ENCODE measurements at regions not wholly inside any gene's neighbourhood (a gene's known extent, or its start where the extent isn't known, plus 50 kb on each side); places are given as distances from the start of the nearest gene placed in this dataset.
"Not testable (repeated sequence)": the region's sequence is repeated elsewhere in the genome, so short reads cannot be mapped to it uniquely, and the experiment has no call there.

DNA sequence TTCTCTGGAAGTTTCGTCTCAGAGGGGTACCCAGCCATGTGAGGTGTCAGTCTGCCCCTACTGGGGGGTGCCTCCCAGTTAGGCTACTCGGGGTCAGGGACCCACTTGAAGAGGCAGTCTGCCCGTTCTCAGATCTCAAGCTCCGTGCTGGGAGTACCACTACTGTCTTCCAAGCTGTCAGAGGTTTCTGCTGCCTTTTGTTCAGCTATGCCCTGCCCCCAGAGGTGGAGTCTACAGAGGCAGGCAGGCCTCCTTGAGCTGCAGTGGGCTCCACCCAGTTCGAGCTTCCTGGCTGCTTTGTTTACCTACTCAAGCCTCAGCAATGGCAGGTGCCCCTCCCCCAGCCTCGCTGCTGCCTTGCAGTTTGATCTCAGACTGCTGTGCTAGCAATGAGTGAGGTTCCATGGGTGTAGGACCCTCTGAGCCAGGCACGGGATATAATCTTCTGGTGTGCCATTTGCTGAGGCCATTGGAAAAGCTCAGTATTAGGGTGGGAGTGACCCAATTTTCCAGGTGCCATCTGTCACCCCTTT is 71.0 kb upstream of the SH3GLB1 start:
- DNase-seq (ENCODE audit: low read depth), result not testable (repeated sequence)

DNA sequence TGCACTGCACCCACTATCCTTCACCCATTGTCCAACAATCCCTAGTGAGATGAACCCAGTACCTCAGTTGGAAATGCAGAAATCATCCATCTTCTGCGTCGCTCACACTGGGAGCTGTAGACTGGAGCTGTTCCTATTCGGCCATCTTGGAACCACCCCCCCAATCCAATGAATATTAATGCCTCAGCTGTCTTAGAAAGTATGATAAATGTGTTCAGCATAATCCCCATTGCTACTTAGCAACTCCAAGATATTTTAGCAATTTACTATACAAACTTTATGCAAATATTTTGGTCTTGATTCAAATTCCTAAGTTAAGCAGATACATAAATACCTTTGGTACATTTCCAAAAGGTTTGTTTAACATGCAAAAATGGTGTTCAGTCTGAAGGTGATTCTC is 70.5 kb upstream of the SH3GLB1 start:
- DNase-seq (ENCODE audit: low read depth), result no peak

DNA sequence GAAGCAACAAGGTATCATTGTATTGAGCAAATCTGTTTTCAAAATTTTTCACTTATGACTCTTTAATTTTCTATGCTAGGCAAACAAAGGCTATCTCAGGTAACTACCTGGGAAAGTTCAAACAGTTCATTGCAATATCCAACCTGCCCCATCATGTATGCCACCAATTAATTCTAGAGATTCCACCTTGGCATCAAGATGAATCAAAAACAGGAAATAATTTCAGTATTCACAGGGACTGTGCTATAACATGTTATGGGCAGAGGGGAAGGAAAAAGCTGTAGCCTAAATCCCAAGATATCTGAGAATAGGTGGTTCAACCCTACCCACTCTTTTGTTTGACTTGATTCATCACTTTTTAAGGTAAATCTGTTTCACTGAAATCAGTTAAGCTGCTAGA is 67.5 kb upstream of the SH3GLB1 start:
- DNase-seq (ENCODE audit: low read depth), result no peak

GRCh38 chr1:86640161-86640670 is 64.2 kb upstream of the SH3GLB1 start:
- DNase-seq (ENCODE audit: low read depth), result peak; percentile 53

GRCh38 chr1:86641318-86641717 is 63.1 kb upstream of the SH3GLB1 start:
- DNase-seq (ENCODE audit: low read depth), result peak; percentile 1

DNA sequence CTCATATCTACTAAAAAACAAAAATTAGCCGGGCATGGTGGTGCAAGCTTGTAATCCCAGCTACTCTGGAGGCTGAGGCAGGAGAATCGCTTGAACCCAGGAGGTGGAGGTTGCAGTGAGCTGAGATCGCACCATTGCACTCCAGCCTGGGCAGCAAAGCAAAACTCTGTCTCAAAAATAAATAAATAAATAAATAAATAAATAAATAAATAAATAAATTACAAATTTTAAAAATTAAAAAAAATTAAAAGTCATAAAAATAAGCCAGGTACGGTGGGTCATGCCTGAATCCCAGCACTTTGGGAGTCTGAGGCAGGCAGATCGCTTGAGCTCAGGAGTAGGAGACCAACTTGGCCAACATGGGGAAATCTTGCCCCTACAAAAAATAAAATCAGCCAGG is 59.7 kb upstream of the SH3GLB1 start:
- not testable (repeated sequence) for DNase-seq (ENCODE audit: low read depth)

DNA sequence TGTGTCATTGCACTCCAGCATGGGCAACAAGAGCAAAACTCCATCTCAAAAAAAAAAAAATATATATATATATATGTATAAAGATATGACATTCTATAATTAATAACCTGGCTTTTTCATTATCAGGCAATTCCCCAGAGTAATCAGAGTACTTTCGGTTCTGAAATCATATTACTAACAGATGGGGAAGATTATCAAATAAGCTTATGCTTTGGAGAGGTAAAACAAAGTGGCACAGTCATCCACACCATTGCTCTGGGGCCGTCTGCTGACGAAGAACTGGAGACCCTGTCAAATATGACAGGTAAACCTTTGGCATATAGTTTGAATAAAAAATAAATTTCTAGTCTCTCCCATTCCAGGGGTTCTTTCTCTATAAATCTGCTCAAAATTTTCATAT is 58.5 kb upstream of the SH3GLB1 start:
- no peak for DNase-seq (ENCODE audit: low read depth)

DNA sequence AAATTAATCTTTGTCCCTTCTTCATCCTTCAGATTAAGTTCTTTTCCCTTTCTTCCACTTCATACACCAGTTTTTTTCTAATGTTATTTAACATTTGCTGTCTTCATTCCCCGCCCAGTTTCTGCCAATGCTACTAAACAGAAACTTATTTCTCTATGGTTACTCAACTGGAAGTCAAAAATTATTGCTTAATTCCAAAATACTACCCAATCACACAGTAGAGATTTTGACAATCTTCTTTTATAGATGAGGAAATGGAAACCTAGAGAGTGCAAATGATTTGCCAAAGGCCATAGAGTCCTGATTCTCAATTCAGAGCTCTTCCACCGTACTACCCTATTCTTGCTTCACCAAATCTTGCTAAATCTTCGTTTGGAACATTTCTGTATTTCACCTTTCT is 58.1 kb upstream of the SH3GLB1 start:
- no peak for DNase-seq (ENCODE audit: low read depth)

- peak; percentile 68 for DNase-seq (ENCODE audit: low read depth)
These were observed 56.1 kb upstream of the SH3GLB1 start for GRCh38 chr1:86648255-86648654.

GRCh38 chr1:86649618-86650017 is 54.8 kb upstream of the SH3GLB1 start:
- DNase-seq (ENCODE audit: low read depth), result no peak

GRCh38 chr1:86650065-86650464 is 54.3 kb upstream of the SH3GLB1 start:
- DNase-seq (ENCODE audit: low read depth), result no peak

Data from iris pigment epithelial cell (primary cell).